Thyroid gland (tissue), 4 donors: ENCODE measurements at regions not wholly inside any gene's neighbourhood (a gene's known extent, or its start where the extent isn't known, plus 50 kb on each side); places are given as distances from the start of the nearest gene placed in this dataset.

ENCODE experiments used
- CTCF ChIP-seq, 6 experiments: fragments of 200-600 bp in 3 of 6; fragments of 450-650 bp in 3 of 6; sonication (generic) in 3 of 6; IDR thresholded peaks; one replicate each; pipeline ENCODE4 v1.5.1; 2016 to 2019; ENCODE audit warnings: antibody characterized with exemption in 6 of 6, mild to moderate bottlenecking in 2 of 6, inconsistent platforms in 1 of 6, moderate library complexity in 1 of 6
- POLR2A ChIP-seq, 2 donors: fragments of 450-650 bp; IDR thresholded peaks; one replicate each; pipeline ENCODE4 v1.6.1; 2017; ENCODE audit warnings: antibody characterized with exemption in 2 of 2, mild to moderate bottlenecking in 2 of 2, moderate library complexity in 1 of 2

- TF ChIP-seq POLR2A (IDR thresholded peaks at IDR 0.05) (no peak), CTCF (IDR thresholded peaks at IDR 0.05) (no peak)
Observed at GRCh38 chr6:66913657-66914056, 1206.6 kb upstream of the EYS start.
